ENCODE measurements at regions not wholly inside any gene's neighbourhood (a gene's known extent, or its start where the extent isn't known, plus 50 kb on each side); places are given as distances from the start of the nearest gene placed in this dataset.
A peak's percentile ranks its signal among the peaks of the same experiment; 100 is the strongest.

DNA sequence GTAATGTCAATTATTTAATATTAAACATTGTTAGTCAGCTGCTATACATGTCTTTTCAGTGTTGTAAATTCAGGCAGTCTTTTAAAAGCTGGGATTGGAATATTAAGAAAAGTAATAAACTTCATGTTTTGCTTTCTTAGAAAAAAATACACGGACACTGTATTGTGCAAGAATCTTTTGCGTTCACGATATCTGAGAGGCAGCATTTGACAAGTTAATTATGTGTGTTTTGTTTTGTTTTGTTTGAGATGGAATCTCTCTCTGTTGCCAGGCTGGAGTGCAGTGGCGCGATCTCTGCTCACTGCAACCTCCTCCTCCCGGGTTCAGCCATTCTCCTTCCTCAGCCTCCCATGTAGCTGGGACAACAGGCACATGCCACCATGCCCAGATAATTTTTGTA is 1661.3 kb downstream of the HACE1 start (continued):
- TF ChIP-seq YY1 (IDR thresholded peaks at IDR 0.05) (no peak), HNF4G (IDR thresholded peaks at IDR 0.05) (no peak), HNF4A (conservative IDR thresholded peaks at IDR 0.05) (no peak)
- TF ChIP-seq, protein P1, sequence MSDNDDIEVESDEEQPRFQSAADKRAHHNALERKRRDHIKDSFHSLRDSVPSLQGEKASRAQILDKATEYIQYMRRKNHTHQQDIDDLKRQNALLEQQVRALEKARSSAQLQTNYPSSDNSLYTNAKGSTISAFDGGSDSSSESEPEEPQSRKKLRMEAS (IDR thresholded peaks at IDR 0.05), result no peak

DNA sequence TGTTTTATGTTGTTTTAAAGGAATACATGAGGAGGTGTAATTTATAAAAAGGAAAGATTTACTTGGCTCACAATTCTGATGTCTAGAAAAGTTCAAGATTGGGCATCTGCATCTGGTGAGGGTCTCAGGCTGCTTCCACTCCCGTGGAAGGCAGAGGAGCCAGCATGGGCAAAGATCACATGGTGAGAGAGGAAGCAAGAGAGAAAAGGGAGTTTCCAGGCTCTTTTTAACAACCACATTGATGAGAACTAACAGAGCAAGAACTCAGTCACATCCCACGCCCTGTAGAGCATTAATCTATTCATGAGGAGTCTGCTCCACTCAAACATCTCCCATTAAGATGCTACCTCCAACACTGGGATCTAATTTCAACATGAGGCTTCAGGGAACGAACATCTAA is 1666.3 kb downstream of the HACE1 start:
- Histone ChIP-seq H3K27ac (ENCODE audit: low read depth in 1 of 2, low read length in 2 of 2) (no peak overlapping the region), H3K36me3 (ENCODE audit: control insufficient read depth in 4 of 4, insufficient read depth in 3 of 4, low read depth in 1 of 4, low read length in 3 of 4) (no peaks in the 10 kb centered on the region), H3K4me3 (ENCODE audit: low read depth in 1 of 3, low read length in 3 of 3) (no peak overlapping the region), H3K27me3 (ENCODE audit: control insufficient read depth in 4 of 4, insufficient read depth in 4 of 4, low read length in 3 of 4) (no peaks in the 10 kb centered on the region), H3K9ac (ENCODE audit: low read depth in 1 of 2, low read length in 2 of 2) (no peak overlapping the region), H3K4me1 (ENCODE audit: control insufficient read depth in 4 of 4, insufficient read depth in 4 of 4, low read length in 3 of 4) (peaks cover 0 to 10% (median 8%) of the 10 kb centered on the region in 4 donors), H3K9me3 (ENCODE audit: control insufficient read depth in 4 of 4, low read length in 3 of 4) (no peaks in the 10 kb centered on the region)
- no peak for DNase-seq (ENCODE audit: low spot score)
- 78% methylated on average over 3 of the region's 3 CpGs for WGBS
- TF ChIP-seq, protein P2, sequence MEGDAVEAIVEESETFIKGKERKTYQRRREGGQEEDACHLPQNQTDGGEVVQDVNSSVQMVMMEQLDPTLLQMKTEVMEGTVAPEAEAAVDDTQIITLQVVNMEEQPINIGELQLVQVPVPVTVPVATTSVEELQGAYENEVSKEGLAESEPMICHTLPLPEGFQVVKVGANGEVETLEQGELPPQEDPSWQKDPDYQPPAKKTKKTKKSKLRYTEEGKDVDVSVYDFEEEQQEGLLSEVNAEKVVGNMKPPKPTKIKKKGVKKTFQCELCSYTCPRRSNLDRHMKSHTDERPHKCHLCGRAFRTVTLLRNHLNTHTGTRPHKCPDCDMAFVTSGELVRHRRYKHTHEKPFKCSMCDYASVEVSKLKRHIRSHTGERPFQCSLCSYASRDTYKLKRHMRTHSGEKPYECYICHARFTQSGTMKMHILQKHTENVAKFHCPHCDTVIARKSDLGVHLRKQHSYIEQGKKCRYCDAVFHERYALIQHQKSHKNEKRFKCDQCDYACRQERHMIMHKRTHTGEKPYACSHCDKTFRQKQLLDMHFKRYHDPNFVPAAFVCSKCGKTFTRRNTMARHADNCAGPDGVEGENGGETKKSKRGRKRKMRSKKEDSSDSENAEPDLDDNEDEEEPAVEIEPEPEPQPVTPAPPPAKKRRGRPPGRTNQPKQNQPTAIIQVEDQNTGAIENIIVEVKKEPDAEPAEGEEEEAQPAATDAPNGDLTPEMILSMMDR (IDR thresholded peaks at IDR 0.05; ENCODE audit: low read depth, low read length, missing input control), result no peak
- no peak for TF ChIP-seq FOXA1 (IDR thresholded peaks at IDR 0.05)

DNA sequence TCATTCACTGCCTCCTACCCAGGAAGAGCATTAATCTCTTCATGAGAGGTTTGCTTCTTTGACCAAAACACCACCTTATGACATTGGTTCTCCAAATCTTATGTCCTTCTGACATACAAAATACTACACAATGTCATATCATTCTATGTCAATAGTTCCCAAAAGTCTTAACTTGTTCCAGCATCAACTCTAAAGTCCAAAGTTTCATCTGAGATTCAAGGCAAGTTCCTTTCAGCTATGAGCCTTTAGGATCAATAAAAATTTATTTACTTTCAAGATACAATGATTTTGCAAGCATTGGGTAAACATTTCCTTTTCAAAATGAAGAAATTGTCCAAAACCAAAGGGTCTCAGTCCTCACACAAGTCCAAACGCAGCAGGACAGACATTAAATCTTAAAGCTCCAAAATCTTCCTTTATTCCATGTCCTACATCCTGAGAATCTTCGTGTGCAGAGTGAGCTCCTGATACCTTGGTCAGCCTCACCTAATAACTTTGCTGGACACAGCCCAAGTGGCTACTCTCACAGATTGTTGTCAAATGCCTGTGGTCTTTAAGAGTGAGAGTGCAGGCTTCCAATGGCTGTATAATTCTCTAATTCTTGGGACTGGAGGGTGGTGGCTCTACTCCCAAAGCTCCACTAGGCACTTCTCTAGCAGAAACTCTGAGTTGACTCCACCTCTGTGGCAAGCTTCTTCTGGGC is 1668.2 kb downstream of the HACE1 start:
- Histone ChIP-seq H3K36me3 (ENCODE audit: control insufficient read depth in 4 of 4, insufficient read depth in 3 of 4, low read depth in 1 of 4, low read length in 3 of 4) (no peaks in the 10 kb centered on the region), H3K4me3 (ENCODE audit: low read depth in 1 of 3, low read length in 3 of 3) (no peak overlapping the region), H3K9ac (ENCODE audit: low read depth in 1 of 2, low read length in 2 of 2) (no peak overlapping the region), H3K27ac (ENCODE audit: low read depth in 1 of 2, low read length in 2 of 2) (no peak overlapping the region), H3K27me3 (ENCODE audit: control insufficient read depth in 4 of 4, insufficient read depth in 4 of 4, low read length in 3 of 4) (no peaks in the 10 kb centered on the region), H3K4me1 (ENCODE audit: control insufficient read depth in 4 of 4, insufficient read depth in 4 of 4, low read length in 3 of 4) (peaks cover 0 to 10% (median 8%) of the 10 kb centered on the region in 4 donors), H3K9me3 (ENCODE audit: control insufficient read depth in 4 of 4, low read length in 3 of 4) (no peaks in the 10 kb centered on the region)
- no peak for DNase-seq (ENCODE audit: low spot score)
- WGBS, result 31% methylated on average over 2 of the region's 2 CpGs
- peak; percentile 6 for TF ChIP-seq HNF4G (IDR thresholded peaks at IDR 0.05)
- TF ChIP-seq YY1 (IDR thresholded peaks at IDR 0.05), result no peak
- peak; percentile 57 for TF ChIP-seq HNF4A (conservative IDR thresholded peaks at IDR 0.05)
- no peak for TF ChIP-seq RXRA (IDR thresholded peaks at IDR 0.05)
- TF ChIP-seq, protein P3, sequence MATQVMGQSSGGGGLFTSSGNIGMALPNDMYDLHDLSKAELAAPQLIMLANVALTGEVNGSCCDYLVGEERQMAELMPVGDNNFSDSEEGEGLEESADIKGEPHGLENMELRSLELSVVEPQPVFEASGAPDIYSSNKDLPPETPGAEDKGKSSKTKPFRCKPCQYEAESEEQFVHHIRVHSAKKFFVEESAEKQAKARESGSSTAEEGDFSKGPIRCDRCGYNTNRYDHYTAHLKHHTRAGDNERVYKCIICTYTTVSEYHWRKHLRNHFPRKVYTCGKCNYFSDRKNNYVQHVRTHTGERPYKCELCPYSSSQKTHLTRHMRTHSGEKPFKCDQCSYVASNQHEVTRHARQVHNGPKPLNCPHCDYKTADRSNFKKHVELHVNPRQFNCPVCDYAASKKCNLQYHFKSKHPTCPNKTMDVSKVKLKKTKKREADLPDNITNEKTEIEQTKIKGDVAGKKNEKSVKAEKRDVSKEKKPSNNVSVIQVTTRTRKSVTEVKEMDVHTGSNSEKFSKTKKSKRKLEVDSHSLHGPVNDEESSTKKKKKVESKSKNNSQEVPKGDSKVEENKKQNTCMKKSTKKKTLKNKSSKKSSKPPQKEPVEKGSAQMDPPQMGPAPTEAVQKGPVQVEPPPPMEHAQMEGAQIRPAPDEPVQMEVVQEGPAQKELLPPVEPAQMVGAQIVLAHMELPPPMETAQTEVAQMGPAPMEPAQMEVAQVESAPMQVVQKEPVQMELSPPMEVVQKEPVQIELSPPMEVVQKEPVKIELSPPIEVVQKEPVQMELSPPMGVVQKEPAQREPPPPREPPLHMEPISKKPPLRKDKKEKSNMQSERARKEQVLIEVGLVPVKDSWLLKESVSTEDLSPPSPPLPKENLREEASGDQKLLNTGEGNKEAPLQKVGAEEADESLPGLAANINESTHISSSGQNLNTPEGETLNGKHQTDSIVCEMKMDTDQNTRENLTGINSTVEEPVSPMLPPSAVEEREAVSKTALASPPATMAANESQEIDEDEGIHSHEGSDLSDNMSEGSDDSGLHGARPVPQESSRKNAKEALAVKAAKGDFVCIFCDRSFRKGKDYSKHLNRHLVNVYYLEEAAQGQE (IDR thresholded peaks at IDR 0.05), result no peak
- no peak for TF ChIP-seq EGR1 (IDR thresholded peaks at IDR 0.05; ENCODE audit: low read depth in 2 of 2)
- TF ChIP-seq SP1 (IDR thresholded peaks at IDR 0.05), result no peak
- TF ChIP-seq TAF1 (conservative IDR thresholded peaks at IDR 0.05), result no peak
- TF ChIP-seq RAD21 (IDR thresholded peaks at IDR 0.05), result no peak
- TF ChIP-seq, protein P2 (IDR thresholded peaks at IDR 0.05; ENCODE audit: low read depth, low read length, missing input control), result no peak

All from liver (tissue), 8 donors.